ENCODE measurements at regions not wholly inside any gene's neighbourhood (a gene's known extent, or its start where the extent isn't known, plus 50 kb on each side); places are given as distances from the start of the nearest gene placed in this dataset.

- no peak overlapping the region for H3K4me2 ChIP-seq
- no peaks in the 10 kb centered on the region for H3K4me1 ChIP-seq
- H3K27ac ChIP-seq = no peak overlapping the region
- no peak overlapping the region for H3K4me3 ChIP-seq
- DNase-seq (ENCODE audit: low read depth in 1 of 2, low spot score in 1 of 2) (no peak), FAIRE-seq (no peak), ATAC-seq (no peak)
- TF ChIP-seq CTCF (IDR thresholded peaks at IDR 0.05) (no peak), NPAS2 (CRISPR knock-in tag; IDR thresholded peaks at IDR 0.05; ENCODE audit: borderline replicate concordance) (no peak), PHF8 (IDR thresholded peaks at IDR 0.05; ENCODE audit: borderline replicate concordance, low read depth) (no peak), RNF2 (IDR thresholded peaks at IDR 0.05; ENCODE audit: borderline replicate concordance, low read depth) (no peak), FOSB (CRISPR knock-in tag; IDR thresholded peaks at IDR 0.05) (no peak), ZC3H11A (IDR thresholded peaks at IDR 0.05) (no peak), CBX2 (IDR thresholded peaks at IDR 0.05; ENCODE audit: borderline replicate concordance, low read depth) (no peak), ZNF302 (CRISPR knock-in tag; IDR thresholded peaks at IDR 0.05) (no peak), MAFK (IDR thresholded peaks at IDR 0.05; ENCODE audit: partially characterized antibody) (no peak), EHF (CRISPR knock-in tag; IDR thresholded peaks at IDR 0.05) (no peak), ZSCAN20 (CRISPR knock-in tag; IDR thresholded peaks at IDR 0.05) (no peak), PBX3 (IDR thresholded peaks at IDR 0.05) (no peak)
- TF ChIP-seq, protein P1, sequence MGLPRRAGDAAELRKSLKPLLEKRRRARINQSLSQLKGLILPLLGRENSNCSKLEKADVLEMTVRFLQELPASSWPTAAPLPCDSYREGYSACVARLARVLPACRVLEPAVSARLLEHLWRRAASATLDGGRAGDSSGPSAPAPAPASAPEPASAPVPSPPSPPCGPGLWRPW (IDR thresholded peaks at IDR 0.05) = no peak
- H3K9me3 ChIP-seq = no peaks in the 10 kb centered on the region
- POLR2A ChIA-PET = no interaction called here
- 23% methylated on average over 3 of the region's 3 CpGs for WGBS (ENCODE audit: missing lambda C conversion rate)
- CTCF ChIA-PET = no interaction called here
Observed at GRCh38 chr6:93918258-93918657, 498.9 kb upstream of the EPHA7 start.

- WGBS (ENCODE audit: missing lambda C conversion rate) = 52% methylated on average over 1 of the region's 1 CpG
- CTCF ChIA-PET = interaction anchor here (0.6 kb wide), 1 partner anchor 1837 kb away, joined by 3 read pairs; no protein-coding TSS in a partner anchor
- POLR2A ChIA-PET = no interaction called here
- TF ChIP-seq RCOR1 (IDR thresholded peaks at IDR 0.05; ENCODE audit: low read depth, low read length) = no peak
- TF ChIP-seq MAZ (IDR thresholded peaks at IDR 0.05; ENCODE audit: borderline replicate concordance, low read depth, low read length) = no peak
- TF ChIP-seq CBX8 (IDR thresholded peaks at IDR 0.05) = no peak
- no peak for TF ChIP-seq HOXB13 (CRISPR knock-in tag; IDR thresholded peaks at IDR 0.05; ENCODE audit: low read depth)
- no peak for TF ChIP-seq JUNB (IDR thresholded peaks at IDR 0.05)
- no peak for TF ChIP-seq ZC3H11A (IDR thresholded peaks at IDR 0.05)
- TF ChIP-seq, protein P2, sequence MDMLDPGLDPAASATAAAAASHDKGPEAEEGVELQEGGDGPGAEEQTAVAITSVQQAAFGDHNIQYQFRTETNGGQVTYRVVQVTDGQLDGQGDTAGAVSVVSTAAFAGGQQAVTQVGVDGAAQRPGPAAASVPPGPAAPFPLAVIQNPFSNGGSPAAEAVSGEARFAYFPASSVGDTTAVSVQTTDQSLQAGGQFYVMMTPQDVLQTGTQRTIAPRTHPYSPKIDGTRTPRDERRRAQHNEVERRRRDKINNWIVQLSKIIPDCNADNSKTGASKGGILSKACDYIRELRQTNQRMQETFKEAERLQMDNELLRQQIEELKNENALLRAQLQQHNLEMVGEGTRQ (IDR thresholded peaks at IDR 0.05) = no peak
- TF ChIP-seq NPAS2 (CRISPR knock-in tag; IDR thresholded peaks at IDR 0.05; ENCODE audit: borderline replicate concordance) = no peak
- TF ChIP-seq RNF2 (IDR thresholded peaks at IDR 0.05; ENCODE audit: borderline replicate concordance, low read depth) = no peak
- TF ChIP-seq KDM1A (IDR thresholded peaks at IDR 0.05; ENCODE audit: low read depth) = no peak
- TF ChIP-seq SMC3 (IDR thresholded peaks at IDR 0.05) = no peak
- TF ChIP-seq RAD21 (conservative IDR thresholded peaks at IDR 0.05 in 1 of 2, IDR thresholded peaks at IDR 0.05 in 1 of 2) = no peak
- TF ChIP-seq HMGXB4 (CRISPR knock-in tag; IDR thresholded peaks at IDR 0.05; ENCODE audit: borderline replicate concordance) = no peak
- TF ChIP-seq HOXA7 (CRISPR knock-in tag; IDR thresholded peaks at IDR 0.05) = no peak
- no peak for TF ChIP-seq CBX2 (IDR thresholded peaks at IDR 0.05; ENCODE audit: borderline replicate concordance, low read depth)
- TF ChIP-seq HDAC2 (IDR thresholded peaks at IDR 0.05) = no peak
- no peak overlapping the region for H3K4me2 ChIP-seq
- ATAC-seq = no peak
- FAIRE-seq = no peak
- DNase-seq (ENCODE audit: low read depth in 1 of 2, low spot score in 1 of 2) = no peak
- H3K9me3 ChIP-seq = no peaks in the 10 kb centered on the region
- no peaks in the 10 kb centered on the region for H3K4me1 ChIP-seq
- H3K27ac ChIP-seq = no peak overlapping the region
- H3K4me3 ChIP-seq = no peak overlapping the region
Observed at GRCh38 chr6:93917216-93917615, 497.9 kb upstream of the EPHA7 start.

Measured in A549 (cell line).